NCI-H2227 treated with DMSO at 0.1 percent for 48 hours (cell line): ENCODE measurements at regions not wholly inside any gene's neighbourhood (a gene's known extent, or its start where the extent isn't known, plus 50 kb on each side); places are given as distances from the start of the nearest gene placed in this dataset.

Experiments
- DNase-seq: peaks from one replicate; lab custom pipeline; 2025; lab: John Stamatoyannopoulos, UW

DNA sequence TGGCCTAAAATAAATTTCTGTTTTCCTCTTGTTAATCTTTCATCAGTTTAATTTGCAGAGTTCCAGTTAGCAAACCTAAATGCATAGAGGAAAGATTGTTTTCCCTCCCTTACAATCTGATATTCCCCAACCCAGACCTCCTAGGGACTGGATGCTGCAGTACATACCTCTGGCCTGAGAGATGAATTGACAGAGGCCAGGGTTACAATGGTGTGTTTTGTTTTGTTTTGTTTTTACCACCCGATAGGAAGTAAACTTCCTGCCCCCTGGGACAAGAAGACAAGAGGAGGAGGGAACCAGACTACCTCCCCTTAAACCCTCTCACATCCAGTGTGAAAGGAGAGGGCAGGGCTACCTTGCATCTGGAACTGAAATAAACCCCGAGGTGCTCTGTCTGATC lies 319.0 kb downstream of the LRFN2 start:
- no peak for DNase-seq

- no peak for DNase-seq
Measured at GRCh38 chr6:40265615-40266014, 321.5 kb downstream of the LRFN2 start.

- DNase-seq, result no peak
Measured at GRCh38 chr6:40263970-40264369, 323.2 kb downstream of the LRFN2 start.

- no peak for DNase-seq
Measured at GRCh38 chr6:40262363-40262762, 324.8 kb downstream of the LRFN2 start.

- DNase-seq, result no peak
Measured at GRCh38 chr6:40258531-40258930, 324.3 kb upstream of the MOCS1 start.

- DNase-seq, result no peak
Measured at GRCh38 chr6:40256831-40257230, 322.6 kb upstream of the MOCS1 start.

DNA sequence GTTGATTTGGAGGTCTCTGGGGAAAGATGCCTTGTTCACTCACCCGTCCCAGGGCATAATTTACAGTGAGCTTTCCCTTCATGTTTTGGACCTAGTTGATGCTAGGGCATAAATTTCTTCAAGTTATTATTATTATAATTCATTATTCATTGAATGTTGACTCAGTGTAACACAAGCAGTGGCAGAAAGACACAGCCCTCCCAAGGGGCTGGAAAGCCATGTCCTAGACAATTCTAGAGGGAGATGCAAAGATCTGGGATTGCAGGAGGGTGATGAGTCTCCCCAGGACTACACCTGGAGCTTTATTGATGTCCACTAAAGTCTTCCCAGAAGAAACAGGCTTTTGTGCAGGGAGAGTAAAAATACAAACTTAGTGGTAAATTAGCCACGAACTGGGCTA lies 322.0 kb upstream of the MOCS1 start:
- no peak for DNase-seq

DNA sequence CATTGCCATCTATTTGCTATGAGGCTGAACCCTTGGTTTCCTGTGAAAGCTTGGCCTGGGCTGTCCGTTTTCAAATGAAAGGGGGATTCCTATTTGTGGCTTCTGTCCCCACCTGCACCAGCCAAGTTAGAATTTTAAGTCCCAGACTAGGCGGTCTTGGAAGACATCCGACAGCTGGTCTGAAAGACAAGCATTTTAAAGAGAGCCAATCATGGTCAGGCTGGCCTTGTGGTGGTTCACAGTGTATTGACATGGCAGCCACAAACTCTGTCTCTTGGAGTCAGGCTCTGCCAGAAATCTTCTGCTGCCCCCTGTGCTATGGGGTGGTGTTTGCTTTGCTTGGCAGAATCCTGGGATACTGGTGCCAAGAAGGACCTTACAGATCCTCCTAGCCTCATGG lies 319.2 kb upstream of the MOCS1 start:
- DNase-seq, result no peak

DNA sequence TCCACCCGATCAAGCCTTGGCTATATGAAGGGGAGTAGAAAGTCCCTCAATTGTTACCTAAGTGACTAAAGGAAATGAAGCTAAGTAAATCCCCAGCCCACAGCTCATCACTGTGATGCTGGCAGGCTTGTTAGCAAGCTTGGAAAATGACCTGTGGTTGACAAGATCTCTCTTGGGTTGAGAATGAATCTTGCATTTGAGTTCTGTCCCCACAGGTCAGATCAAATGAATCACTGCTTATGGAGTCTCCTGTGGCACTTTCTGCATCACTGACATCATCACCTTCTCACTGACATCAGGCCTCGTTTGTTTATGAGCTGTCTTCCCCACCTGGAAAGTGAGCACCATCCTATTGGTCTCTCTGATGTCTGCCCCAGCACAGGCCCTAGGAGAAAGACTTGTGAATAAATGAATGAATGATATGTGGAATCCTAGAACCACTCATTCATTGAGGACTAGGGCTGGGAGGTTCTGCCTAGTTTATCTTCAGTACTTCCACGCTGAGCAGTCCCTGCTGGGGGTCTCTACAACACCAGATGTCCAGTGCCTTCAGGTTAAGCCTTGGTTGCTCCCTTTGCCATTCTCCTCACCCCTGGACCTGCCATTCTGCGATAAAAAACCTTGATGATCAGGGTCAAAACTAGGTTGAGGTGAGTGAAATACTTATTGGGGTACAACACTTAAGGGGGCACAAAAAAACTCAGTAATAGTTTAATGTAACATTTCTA lies 318.4 kb upstream of the MOCS1 start:
- no peak for DNase-seq

DNA sequence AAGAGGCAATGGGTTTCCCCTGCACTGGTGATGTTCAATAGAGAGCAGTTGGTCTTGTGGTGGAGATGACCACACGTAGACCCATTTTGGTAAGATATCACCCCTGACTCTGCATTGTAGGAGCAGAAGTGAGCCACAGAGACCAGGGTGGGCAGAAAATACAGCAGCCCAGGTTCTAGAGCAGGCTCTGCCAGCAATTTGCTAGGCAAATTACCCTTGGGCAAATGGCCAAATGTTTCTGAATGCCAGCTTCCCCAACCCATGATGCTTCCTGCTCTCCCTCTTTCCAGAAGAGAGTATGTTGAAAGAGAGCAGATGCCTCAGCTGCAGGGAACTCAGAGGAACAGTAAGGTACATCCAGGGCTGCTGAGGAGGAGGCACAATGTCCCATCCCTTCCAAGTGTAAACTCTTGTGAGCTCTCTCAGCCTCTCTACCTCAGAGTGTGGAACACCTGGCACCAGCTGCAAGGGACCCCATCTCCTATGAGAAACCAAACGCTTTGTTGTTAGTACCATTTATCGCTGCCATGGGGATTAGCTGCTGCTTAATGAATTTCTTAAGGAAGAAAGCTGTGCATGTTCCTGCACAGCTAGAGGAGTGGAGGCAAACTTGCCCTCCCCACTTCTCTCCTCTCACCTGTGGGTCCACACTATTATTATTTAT lies 317.5 kb upstream of the MOCS1 start:
- DNase-seq, result no peak

GRCh38 chr6:40249935-40250334 lies 315.7 kb upstream of the MOCS1 start:
- DNase-seq, result no peak

DNA sequence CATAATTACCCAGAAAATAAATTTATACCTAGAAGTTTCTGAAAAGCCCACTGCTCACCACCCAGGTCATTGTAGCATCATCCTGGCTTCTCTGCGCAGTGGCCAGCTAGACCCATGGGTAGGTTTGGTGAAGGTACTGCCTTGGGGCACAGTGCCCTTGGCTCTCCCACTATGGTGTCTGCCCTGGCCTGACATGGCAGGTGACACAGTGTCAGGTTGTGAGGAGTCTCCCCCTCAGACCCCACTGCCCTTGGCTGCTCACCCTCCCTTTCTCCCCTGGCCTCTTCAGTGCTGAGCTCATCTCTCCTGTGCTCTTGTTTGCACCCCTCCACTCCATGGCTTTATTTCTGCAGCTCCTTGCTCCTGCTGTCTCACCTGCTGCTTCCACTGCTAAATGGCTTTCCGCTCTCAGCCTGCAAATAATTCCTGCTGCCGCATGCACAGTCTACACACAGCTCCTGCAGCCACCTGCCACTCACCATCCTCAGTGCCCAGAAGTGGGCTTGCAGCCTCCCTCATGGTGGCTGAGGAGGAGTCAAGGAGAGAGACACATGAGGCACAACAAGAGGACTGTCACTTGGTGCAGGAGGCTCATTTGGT lies 313.4 kb upstream of the MOCS1 start:
- no peak for DNase-seq

DNA sequence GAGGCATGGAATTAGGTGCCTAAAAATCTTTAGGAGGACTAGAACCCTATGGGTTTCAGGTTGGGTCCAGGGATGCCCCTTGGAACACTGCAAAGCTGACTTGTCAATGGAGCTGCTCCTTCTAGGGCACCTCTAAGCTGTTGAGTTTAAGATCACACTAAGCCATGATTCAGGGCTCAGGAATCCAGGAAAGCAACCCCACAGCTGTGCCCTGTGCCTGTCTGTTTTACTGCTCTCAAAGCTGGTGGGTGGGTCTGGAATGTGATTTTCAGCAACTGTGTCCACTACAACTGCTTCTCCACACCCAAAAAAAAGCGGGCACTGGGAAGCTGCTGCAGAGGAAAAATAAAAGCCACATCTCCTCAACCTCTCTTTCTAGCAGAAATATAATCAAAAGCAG lies 310.4 kb upstream of the MOCS1 start:
- no peak for DNase-seq

- no peak for DNase-seq
Measured at GRCh38 chr6:40232698-40233097, 298.4 kb upstream of the MOCS1 start.

DNA sequence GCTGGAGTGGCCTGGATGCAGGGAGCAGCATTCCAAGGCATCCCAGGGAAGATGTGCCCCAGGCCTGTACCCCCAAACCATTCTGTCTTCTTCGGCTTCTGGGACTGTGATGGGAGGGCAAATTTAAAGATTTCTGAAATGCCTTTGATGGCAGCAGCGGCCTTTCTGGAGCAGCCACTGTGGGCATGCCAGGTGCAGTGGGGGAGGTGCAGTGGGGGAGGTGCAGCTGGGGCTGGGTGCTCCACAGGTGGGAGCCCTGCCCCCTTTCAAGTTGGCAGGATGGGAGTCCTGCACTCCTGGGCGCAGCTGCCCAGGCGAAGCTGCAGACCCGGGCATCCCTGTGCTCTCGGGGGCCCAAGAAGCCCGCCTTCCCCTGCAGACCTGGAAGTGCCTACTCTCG lies 293.5 kb upstream of the MOCS1 start:
- DNase-seq, result no peak

DNA sequence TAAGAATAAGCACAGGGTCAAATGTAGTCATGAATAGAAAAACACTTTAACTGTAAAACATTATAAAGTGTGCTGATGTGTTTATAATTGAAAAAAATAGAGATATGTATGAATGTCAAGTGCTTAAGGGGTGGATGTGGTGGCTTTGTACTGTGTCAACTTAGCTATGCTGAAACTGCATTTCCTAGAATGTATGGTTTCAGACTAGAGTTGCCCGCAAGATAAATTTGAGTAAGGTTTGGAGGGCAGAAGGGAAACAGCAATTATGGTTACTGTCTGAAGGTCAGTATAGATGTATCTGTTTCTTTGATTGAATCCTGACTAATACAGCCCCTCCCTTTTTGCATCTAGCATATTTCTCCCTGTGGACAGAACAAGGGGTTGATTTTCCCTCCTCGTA lies 288.1 kb upstream of the MOCS1 start:
- DNase-seq, result no peak

GRCh38 chr6:40219799-40220198 lies 285.5 kb upstream of the MOCS1 start:
- DNase-seq, result no peak

DNA sequence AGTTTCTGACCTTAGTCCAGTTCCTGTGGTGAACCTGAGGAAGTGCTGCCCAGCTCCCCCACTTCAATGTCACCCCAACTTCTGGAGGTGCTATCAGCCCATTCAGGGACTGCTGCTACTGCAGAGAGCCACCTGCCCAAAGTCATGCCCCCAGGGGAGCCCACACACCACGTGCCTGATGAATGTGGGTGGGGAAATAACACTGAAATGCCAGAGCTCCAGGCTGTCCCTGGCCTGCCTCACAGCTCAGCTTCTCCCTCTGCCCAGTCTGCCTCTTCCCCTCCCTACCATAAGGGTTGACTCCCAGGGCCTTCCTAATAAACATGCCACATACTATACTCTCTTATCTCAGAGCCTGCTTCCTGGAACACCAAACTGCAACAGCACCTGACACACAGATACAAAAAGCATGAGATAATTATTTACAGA lies 276.4 kb upstream of the MOCS1 start:
- peak; percentile 36 for DNase-seq

DNA sequence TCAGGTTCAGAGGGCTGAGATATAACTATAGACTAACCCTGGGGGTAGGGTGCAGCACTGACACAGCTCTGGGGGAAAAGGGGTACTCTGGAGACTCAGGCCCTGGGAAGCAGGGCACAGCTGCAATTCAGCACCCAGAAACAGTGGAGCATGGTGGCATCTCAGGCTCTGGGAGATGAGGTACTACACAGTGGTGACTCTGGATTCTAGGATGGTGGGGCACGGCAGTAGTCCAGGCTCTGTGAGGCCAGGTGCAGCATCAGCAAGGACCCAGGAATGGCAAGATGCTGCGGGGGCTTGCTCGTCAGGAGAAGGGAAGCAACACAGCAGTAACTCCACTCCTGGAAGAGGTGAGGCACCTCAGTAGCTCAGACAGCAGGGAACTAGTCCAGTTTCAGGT lies 271.5 kb upstream of the MOCS1 start:
- DNase-seq, result no peak

DNA sequence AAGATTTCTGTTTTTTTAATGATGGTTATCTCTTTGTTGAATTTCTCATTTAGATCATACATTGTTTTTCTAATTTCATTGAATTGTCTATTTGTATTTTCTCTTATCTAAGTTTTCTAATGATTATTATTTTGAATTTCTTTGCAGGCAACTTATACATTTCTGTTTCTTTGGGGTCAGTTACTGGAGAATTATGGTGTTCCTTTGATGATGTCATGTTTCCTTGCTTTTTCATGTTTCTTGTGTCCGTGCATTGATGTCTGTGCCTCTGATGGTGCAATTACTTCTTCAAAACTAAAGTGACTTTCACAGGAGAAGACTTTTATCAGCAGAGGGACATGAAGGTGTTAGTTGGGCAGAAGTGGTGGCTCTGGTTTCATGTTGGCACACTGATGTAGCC lies 270.7 kb upstream of the MOCS1 start:
- DNase-seq, result no peak

- no peak for DNase-seq
Measured at GRCh38 chr6:40197371-40197770, 263.1 kb upstream of the MOCS1 start.

- DNase-seq, result no peak
Measured at GRCh38 chr6:40196135-40196518, 261.9 kb upstream of the MOCS1 start.

- DNase-seq, result no peak
Measured at GRCh38 chr6:40195428-40196134, 261.3 kb upstream of the MOCS1 start.
